ENCODE measurements at regions not wholly inside any gene's neighbourhood (a gene's known extent, or its start where the extent isn't known, plus 50 kb on each side); places are given as distances from the start of the nearest gene placed in this dataset.

GRCh38 chr7:136189506-136189998 is 212.4 kb upstream of the MTPN start:
- TF ChIP-seq, protein P1, sequence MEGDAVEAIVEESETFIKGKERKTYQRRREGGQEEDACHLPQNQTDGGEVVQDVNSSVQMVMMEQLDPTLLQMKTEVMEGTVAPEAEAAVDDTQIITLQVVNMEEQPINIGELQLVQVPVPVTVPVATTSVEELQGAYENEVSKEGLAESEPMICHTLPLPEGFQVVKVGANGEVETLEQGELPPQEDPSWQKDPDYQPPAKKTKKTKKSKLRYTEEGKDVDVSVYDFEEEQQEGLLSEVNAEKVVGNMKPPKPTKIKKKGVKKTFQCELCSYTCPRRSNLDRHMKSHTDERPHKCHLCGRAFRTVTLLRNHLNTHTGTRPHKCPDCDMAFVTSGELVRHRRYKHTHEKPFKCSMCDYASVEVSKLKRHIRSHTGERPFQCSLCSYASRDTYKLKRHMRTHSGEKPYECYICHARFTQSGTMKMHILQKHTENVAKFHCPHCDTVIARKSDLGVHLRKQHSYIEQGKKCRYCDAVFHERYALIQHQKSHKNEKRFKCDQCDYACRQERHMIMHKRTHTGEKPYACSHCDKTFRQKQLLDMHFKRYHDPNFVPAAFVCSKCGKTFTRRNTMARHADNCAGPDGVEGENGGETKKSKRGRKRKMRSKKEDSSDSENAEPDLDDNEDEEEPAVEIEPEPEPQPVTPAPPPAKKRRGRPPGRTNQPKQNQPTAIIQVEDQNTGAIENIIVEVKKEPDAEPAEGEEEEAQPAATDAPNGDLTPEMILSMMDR (conservative IDR thresholded peaks at IDR 0.05) = 0 out of 2 replicates have a peak, but pooled peaks have one; percentile 9
- no peak for TF ChIP-seq ZFX (IDR thresholded peaks at IDR 0.05)

All from C4-2B (cell line).